Stimulated activated CD8-positive, alpha-beta memory T cell treated with anti-CD3 and anti-CD28 coated beads, Interleukin-15, amount 100 ng/mL, for 48 hours (primary cell): ENCODE measurements at regions not wholly inside any gene's neighbourhood (a gene's known extent, or its start where the extent isn't known, plus 50 kb on each side); places are given as distances from the start of the nearest gene placed in this dataset.

Experiments
- DNase-seq, 2 donors: peaks; one replicate each; pipeline ENCODE4 v3.0.0-alpha.2; 2020; ENCODE audit warnings: low read depth in 2 of 2

DNA sequence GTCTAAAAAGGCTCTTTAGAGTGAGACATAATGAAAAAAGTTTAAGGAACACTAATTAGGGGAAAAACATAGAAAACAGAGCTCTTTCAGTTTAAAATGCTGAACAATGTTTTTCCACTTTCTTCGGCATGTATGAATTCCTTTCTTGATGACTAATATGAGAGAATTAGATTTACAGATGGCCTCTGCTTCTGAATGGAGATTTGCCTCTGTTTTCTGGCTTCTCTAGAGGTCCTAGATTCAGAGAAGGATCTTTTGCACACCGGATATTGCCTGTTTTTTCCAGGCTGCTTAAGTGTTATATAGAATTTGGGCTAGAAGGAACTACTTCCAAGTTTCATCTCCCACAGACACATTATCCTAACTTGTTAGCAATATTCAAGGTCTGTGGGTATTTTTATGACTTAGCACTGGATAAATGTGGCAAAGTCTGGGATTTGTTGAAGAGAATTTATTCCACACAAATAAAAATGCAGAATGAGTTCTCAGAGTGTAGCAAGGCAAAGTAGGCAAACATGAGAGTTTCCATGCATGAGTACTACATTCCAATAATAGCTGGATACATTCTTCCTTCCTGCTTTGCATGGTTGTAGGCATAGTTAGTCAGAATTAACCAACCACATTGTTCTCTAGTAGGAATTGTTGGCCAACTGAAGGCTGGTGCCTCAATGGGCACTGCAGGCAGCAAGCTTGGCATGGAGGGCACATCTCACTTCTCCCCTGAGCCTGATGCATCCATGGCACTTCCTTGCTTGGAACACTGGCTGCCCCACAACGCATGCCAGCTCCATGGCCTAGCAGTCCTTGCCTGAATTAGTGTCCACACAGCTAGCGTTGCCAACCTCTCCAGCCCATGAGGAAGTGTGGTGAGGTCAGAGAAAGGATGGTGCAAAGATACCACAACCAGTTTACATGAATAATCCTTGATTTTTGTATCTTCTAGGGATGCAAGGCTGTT is 224.2 kb downstream of the CLIC5 start:
- no peak for DNase-seq

DNA sequence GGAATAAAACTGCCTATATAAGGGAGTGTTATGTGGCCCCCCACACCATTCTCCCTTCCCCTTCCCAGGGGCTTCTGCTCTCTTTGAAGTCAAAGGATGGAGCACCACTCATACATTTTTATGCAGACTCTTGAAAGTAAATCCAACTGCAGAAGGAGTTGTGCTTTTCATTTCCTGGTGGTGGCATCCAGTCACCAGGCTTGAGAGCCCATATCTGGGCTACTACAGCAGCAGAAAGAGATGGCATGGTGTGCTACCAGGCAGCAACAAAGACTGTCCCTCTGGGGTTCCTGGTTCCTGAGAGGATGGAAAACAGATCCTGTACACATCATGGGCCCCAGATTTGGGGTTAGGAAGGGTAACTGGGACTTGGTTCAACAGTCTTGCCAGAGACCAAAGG is 226.4 kb downstream of the CLIC5 start:
- no peak for DNase-seq

DNA sequence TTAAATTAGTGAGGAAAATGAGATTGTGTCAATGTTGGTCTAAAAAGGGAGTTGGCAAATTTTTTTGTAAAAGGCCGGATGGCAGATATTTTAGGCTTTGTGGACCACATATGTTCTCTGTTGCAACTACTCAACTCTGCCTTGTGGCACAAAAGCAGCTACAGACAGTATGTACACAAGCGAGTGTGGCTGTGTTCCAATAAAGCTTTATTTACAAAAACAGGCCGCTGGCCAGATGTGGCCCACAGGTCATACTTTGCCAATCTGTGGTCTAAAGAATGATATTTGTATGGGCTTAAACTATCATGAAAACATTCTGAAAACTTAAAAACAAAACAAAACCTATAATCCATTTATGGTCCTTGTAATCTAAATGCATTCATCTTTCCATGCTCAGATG is 228.3 kb downstream of the CLIC5 start:
- no peak for DNase-seq

DNA sequence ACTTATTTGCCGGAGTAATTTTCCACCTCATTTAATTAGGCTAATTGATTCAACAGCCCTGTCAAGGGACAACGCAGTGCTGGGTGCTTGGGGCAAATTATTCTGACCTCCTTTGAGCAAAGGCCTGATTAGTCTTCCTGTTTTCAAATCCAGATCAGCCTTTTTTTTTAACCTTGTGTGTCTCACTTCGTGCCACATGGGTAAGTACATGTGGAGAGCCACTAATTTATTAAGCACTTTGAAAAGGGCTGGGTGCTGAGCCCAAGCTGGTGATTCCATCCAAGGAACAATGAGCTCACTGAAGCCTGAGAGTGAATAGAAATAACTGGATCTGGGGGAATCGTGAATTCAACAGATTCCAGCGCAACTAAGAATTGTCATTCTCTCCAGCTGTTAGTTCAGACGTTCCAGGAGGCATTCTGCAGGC is 229.3 kb downstream of the CLIC5 start:
- no peak for DNase-seq

DNA sequence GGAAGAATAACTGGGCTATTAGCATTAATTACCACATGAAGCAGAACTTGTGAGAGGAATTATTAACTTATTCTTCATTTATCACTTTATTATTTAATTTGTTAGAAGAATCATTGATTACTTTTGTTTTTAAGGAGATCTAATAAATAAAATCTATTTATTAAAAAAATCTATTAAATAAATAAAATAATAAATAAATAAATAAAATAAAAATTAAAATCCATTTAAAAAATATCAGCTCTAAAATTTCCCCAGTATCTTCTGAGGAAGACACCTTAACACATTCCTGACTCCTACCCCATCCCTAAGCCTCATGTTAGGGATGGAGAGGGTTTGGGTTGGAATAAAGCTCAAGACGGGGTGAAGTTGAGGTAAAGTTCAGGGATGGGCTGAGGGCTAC is 231.4 kb downstream of the CLIC5 start:
- no peak for DNase-seq

DNA sequence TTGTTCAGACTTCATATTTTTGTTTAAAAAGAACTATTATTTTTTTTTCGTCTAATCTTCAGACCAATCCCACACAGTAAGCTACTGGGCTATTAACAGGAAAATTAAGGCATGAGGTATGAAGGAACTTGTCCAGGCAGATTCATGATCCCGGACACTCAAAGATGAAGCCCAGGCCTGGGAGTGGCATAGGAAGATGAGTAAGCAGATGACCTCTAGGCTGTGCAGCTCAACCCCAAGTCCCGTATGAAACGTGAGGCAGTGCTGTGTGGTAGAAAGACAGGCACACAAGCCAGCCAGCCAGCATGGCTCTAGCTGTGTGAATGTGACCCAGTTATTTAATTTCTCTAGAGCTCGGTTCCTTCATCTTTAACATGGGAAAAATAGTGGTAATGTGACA is 231.9 kb downstream of the CLIC5 start:
- no peak for DNase-seq

DNA sequence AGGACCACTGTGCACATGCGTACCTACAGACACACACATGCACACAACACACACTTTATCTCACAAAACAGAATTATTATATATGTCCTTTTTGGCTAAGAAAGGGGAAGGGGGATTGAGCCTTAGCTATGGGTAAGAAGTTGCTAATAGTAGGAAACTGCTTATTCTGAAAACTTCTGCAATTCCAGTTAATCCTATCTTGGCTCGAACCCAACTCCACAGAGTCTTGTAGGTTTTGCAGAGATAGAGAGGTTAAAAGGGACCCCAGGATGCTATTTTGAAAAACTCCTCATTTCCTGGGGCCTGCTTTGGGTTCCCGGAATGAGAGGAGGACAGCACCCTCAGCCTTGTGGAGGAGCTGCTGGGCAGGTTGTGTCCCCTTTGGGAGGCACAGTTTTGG is 233.8 kb downstream of the CLIC5 start:
- no peak for DNase-seq

DNA sequence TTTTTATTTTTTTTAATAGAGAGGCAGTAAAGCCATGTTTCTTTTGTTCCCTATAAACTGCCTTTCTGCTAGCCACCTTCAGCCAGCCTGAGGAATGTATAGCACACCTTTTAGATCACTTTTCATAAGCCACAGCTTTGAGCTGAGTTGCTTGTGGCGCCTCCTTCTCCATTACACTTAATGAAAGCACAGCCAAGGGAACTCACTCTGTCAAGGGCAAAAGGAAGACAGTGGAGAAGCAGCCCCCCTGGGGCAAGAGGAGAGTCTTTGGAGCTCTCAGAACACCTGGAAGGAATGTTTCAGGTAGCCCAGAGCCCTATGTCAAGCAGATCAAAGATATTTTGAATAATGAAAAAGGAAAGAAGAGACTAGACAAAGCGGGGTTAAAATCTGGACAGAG is 235.1 kb downstream of the CLIC5 start:
- DNase-seq, result no peak

DNA sequence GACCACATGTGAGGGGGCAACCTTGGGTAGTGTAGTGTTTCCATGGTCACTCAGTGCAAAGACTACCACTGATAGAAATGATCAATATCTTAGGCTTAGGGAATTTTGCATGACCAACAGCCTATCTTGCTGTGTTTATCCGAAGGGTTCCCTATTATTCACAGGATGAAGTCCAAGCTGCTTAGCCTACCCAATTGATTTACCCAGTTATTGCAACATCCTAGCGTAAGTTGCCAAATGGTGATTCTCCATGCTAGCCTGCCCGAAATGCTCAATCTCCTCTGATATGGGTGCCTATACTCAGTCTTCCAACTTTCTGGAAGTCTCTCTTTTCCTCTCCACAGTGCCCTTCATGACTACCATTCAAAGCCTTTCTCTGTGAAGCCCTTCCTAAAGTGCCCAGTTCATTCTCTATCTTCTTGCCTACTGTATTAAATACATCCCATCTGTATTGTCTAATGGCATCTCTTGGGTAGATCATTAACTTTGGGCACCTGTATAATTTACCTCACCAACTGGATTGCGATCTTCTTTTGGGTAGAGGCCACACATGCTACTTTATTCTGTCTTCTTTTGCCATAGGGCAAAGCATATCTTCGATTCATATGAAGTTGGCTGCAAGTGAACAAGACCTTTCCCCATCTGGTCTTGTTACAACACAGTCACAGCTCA is 240.5 kb downstream of the CLIC5 start:
- DNase-seq, result no peak

DNA sequence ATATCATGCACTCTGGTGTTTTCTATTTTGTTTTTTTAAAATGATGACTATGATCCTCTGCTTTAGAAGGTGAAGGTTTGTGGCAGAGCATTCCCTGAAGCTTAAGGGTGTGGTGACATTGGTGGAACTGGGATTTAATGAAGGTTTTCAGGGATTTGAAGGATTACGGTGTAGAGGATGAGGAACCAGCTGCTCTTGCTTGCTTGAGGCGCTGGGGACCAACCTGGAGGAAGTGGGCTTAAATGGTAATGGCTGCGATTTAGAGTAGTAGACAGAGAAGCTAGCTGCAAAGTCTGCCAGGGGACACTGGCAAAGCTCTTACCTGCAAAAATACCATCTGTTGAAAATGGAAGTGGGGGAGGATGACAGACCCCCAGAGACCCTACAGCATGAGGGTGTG is 241.8 kb downstream of the CLIC5 start:
- no peak for DNase-seq

DNA sequence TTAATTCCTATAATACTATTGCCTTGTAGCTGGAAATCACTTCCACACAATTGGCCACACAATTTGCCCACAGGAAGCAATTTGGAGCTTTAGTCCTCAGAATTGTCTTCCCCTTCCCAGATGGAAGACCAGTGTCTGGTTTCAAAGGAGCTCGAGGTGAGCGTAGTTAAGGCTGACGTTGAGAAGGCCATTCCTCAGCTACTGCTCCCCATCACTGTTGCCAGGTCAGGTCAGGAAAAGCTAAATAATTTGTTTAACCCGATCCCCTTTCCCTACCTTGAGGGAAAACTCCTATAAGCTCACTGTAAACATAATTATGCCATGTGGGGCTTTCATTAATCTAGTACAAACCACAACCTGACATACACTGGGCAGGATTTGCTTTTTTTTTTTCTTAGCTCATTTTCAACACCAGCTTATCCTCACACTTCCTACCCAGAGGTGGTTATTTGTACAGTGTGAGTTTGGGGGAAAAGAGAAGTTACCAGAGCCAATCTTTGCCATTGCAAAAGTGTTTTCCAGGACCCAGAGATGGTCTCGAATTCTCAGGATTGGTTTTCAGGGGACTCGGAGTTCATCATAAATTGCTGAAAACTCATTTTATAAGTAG is 242.7 kb downstream of the CLIC5 start:
- no peak for DNase-seq

DNA sequence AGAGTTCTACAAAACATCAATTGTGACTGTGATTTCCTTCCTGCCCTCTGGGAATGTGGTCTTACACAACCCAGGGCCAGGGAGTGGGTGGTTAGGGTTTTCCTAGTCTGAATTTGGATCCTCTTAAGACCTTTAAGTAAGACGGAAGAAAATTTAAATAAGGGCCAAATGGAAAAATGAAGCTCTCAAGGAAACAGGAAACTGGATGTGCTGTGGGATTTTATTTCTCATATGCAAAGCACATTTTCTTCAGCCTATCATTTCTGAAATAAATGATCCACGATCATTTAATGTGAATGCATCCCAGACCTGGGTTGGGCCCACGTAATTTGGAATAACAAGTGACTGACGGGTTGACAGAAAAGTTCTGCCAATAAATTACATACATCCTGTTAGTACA is 243.6 kb downstream of the CLIC5 start:
- DNase-seq, result no peak

DNA sequence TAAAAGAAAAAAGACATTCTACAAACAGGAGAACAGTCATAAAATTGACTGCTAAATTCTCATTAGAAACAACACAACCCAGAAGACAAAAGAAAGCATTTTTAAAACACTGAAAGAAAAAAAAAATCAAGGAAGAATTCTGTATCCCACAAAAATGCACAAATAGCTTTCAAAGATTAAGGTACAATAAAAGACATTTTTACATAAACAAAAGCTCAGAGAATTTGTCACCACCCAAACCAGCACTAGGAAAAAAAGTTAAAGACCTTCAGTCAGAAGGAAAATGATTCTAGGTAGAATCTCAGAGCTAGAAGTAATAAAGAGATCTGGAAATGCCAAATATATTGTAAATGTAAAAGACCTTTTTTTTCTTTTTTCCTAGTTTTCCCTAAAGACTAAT is 252.4 kb downstream of the CLIC5 start:
- DNase-seq, result no peak

DNA sequence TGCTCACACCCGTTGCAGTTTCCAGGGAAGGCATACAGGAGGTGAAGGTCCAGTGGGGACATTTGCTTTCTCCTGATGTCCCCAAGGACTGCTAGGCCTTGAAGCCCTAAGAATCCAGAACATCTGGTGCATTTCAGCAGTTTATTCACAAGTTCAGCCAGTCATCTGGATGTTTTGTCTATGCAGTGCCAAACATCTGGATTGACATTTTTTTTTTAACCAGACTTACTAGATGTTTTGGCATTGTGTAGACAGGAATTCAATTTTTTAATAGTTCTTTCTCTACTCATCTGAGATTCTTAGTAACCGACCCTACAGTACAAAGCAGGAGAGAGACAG is 256.2 kb downstream of the CLIC5 start:
- DNase-seq, result no peak

DNA sequence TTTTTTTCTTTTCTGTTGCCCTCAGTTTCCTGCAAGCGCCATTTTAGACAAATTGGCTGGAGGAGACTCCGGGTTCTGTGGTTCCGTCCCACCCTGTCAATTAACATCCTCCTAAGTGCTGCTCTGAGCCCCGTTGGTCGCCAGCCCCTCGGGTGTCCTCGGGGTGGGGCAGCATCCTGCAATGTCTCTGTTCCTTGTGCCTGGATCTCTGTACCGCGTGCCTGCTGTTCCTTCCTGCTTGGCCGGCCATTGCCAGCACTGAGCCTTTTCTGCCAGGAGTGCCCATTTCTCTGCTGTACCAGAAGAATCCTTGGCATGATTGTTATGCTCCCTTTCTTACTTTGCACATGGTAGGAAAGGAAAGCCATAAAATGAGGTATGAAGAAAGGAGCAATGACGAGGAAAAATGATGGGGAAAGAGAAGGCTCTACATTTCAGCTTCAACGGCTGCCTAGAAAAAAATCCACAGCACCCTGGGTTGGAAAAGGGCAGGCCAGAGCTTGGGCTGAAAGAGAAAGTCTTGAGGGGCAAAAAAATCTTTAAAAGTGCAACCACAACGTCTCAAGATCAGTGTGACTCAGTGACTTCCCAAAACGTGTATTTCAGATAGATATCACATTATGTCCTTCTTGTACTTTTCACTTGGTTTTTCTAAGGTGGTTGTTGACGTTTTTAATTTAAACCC is 256.7 kb downstream of the CLIC5 start:
- DNase-seq, result no peak

DNA sequence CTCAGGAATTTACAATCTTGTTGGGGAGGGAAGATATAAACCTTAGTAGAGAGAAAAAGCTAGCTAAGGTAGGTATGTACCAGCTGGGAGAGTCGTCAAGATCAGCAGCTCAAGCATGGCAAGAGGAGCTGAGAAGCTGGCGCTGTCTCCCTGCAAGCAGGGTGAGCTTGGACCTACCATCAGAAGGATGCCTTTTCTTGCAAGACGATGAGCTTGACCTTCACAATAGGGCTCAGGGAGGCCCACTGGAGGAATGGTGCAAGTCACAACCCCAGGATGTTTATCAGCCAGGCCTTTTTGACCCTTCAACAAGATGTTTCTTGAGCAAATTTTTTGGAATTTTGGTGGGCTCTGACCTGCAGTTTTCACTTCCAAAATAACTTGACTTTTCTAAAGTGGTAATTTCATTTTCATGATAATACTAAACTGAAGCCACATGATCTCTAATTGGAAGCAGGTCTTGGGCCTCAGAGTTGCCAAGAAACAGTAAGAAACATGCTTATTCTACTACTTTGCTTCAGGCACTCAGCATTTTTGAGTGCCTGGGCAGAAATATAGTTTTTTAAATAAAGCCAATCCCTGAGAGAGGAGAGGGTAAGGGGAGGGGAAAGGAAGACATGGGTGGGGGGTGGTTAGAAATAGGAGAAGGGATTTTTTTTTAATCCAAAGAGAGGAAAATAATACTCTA is 258.1 kb downstream of the CLIC5 start:
- DNase-seq, result no peak

DNA sequence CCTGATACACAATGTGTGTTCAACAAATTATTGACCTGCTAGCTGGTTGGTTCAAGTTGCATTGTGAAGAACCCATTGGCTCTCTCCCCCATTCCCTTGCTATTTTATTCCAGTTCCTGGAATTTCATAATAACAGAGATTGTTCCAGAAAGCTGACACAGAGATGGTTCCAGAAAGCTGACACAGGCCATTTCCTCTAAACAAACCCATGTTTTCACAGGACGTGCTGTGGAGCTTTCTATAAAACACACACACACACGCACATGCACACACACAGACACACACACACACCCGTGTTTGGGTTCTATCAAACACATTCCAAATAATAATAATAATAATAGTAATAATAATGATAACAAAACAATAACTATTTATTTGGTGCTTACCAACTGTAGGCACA is 259.1 kb downstream of the CLIC5 start:
- no peak for DNase-seq

DNA sequence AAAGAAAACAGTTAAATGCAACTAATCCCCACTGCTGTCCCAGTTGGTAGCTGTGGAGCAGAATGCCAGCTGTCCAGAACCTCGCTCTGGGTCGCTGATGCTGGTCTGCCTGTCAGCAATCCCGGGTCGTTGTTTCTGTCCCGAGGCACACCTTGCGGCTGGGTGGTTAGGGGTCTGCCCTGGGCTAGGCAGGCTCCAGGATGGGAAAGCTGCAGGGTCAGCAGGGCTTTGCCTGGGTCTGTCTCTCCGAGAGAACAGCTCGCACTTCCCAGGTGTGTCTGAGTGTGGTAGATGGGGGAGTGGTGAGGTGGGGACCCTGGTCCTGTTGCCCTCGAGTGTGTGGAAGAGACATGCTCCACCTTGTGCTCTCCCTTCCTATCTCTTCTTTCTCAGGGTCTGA is 261.2 kb downstream of the CLIC5 start:
- DNase-seq, result no peak

DNA sequence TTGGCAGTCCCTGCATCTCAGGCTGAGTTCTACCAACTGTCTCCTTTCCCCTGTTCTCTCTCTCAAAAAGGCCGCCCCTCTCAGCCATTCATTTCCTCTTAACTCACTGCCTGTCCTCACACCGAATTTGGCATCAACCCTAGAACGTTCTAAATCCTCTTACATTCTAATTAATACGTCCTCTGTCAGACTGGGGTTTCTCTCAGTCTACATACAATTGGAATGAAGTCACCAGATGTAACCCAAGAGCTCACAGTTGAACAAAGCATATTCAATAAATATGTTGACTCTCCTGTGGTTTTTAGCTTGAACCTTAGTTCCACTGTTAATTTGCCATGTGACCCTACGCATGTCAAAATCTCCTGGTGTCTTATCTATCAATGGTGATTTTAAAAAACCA is 269.6 kb downstream of the CLIC5 start:
- DNase-seq, result no peak

DNA sequence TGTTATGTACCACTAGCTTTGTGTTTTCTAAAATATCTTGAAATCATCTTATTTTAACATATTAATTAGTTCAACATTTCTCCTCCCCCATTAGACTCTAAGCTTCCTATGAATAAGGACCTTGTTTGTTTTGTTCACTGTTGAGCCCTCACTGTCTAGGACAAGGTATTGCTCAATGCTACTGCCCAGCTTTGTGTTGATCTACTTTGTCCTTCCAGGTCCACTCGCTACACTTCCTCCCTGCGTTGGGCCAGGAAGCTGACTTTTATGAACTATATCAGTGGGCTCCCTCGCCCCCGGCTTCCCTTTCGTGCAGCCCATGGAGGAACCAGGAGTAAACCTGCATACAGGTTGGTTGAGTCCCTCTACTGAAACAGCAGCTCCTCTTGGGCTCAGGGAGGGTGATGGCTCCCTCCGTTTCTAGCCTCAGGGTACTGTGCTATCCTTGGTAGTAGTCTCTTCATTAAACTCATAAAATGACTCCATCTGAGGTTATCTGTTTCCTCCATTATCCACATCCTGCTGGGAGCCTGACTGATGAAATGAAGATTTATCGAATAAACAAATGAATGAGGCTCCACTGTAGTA is 272.5 kb downstream of the CLIC5 start:
- no peak for DNase-seq

DNA sequence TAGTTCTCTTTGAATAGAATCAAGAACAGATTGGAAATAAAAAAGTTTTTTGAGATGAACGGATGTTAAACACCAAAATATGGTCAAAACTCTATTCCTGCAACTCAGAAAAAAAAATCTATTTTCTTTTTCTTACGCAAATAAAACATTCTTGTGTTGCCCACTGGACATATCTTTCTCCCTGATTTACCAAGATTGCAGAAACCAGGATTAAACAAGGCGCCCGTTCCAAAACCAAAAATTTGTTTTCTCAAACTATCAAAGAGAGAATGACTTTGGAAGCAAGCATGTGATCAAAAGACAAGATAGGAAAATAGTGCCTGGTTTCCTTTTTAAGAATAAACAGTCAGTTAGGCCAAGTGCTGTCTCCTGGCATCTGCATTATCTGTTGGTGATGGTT is 273.1 kb downstream of the CLIC5 start:
- DNase-seq, result no peak
